MM.1S (cell line): ENCODE measurements at regions not wholly inside any gene's neighbourhood (a gene's known extent, or its start where the extent isn't known, plus 50 kb on each side); places are given as distances from the start of the nearest gene placed in this dataset.

Experiments
- DNase-seq: peaks from one replicate; pipeline ENCODE4 v3.0.0-alpha.2; 2015
- H2AFZ ChIP-seq: fragments of 300-600 bp; sonication (generic); 2 replicates; pipeline ENCODE4 v1.6.0; 2016; ENCODE audit warnings: antibody characterized with exemption, low read length
- H3F3A ChIP-seq: fragments of 300-600 bp; sonication (generic); 2 replicates; pipeline ENCODE4 v1.6.1; 2016; ENCODE audit warnings: mild to moderate bottlenecking, antibody characterized with exemption, low read length, moderate library complexity, mixed read lengths; ENCODE audit not compliant: insufficient read depth
- H3K27ac ChIP-seq: fragments of 300-600 bp; sonication (generic); 2 replicates; pipeline ENCODE4 v1.5.1; 2016; ENCODE audit warnings: mild to moderate bottlenecking, low read length
- H3K27me3 ChIP-seq: fragments of 300-600 bp; sonication (generic); replicated peaks from 2 replicates; pipeline ENCODE4 v1.6.0; 2016; ENCODE audit warnings: low read length; ENCODE audit not compliant: insufficient read depth
- H3K36me3 ChIP-seq: fragments of 300-600 bp; sonication (generic); replicated peaks from 2 replicates; pipeline ENCODE4 v1.6.1; 2016; ENCODE audit warnings: mild to moderate bottlenecking, low read length, mixed read lengths; ENCODE audit not compliant: insufficient read depth
- H3K4me1 ChIP-seq: fragments of 300-600 bp; sonication (generic); 2 replicates; pipeline ENCODE4 v1.6.1; 2016; ENCODE audit warnings: low read length, mixed read lengths
- H3K4me2 ChIP-seq: fragments of 300-600 bp; sonication (generic); 2 replicates; pipeline ENCODE4 v1.6.0; 2016; ENCODE audit warnings: low read depth, low read length
- H3K4me3 ChIP-seq: fragments of 300-600 bp; sonication (generic); 2 replicates; pipeline ENCODE4 v1.5.1; 2016; ENCODE audit warnings: low read length, mixed read lengths
- H3K79me2 ChIP-seq: fragments of 300-600 bp; sonication (generic); 2 replicates; pipeline ENCODE4 v1.6.1; 2016; ENCODE audit warnings: mixed run types, low read length, mixed read lengths
- H3K9ac ChIP-seq: fragments of 300-600 bp; sonication (generic); 2 replicates; pipeline ENCODE4 v1.6.1; 2016; ENCODE audit warnings: low read length, mixed read lengths
- H3K9me2 ChIP-seq: fragments of 300-600 bp; sonication (generic); replicated peaks from 2 replicates; pipeline ENCODE4 v1.6.1; 2016; ENCODE audit warnings: mild to moderate bottlenecking, low read length, mixed read lengths; ENCODE audit not compliant: insufficient read depth
- H3K9me3 ChIP-seq: fragments of 300-600 bp; sonication (generic); replicated peaks from 2 replicates; pipeline ENCODE4 v1.6.1; 2016; ENCODE audit warnings: mild to moderate bottlenecking, low read length, mixed read lengths; ENCODE audit not compliant: insufficient read depth
- H4K20me1 ChIP-seq: fragments of 300-600 bp; sonication (generic); 2 replicates; pipeline ENCODE4 v1.6.1; 2016; ENCODE audit warnings: mild to moderate bottlenecking, low read length, moderate library complexity, mixed read lengths; ENCODE audit not compliant: insufficient read depth
- EZH2 ChIP-seq: fragments of 300-600 bp; sonication (generic); optimal IDR thresholded peaks from 2 replicates; pipeline ENCODE3; 2017; ENCODE audit warnings: low read depth, mild to moderate bottlenecking, antibody characterized with exemption, low read length, mixed read lengths
- EZH2phosphoT487 ChIP-seq: fragments of 300-600 bp; sonication (generic); IDR thresholded peaks from 2 replicates; pipeline ENCODE4 v1.6.1; 2018; ENCODE audit warnings: antibody characterized with exemption, low read length
- TF ChIP-seq, protein P1 (sequence below): fragments of 300-600 bp; sonication (generic); IDR thresholded peaks from 2 replicates; pipeline ENCODE4 v1.5.1; 2016; ENCODE audit warnings: antibody characterized with exemption, low read length, mixed read lengths

DNA sequence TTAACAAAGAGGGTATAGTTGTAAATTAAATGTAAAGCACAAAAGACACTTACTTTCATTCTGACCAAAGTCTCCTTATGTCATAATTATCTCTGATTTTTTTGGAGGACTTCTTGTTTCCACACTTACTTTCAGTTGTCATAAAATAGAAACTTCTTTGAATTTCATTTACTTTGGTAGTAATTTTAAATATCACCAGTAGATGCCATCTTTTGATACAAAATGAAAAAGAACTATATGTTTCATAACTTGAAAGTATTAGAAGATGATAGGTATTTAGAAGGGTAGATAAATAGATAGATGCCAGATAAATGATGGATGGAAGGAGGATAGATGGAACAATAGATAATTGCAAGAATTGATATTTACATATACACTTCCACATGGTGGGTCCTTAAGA is 1865.3 kb upstream of the CDH9 start:
- Histone ChIP-seq H3F3A (no peaks in the 10 kb centered on the region), H4K20me1 (no peaks in the 10 kb centered on the region), H2AFZ (no peak overlapping the region), H3K36me3 (no peaks in the 10 kb centered on the region), H3K79me2 (no peaks in the 10 kb centered on the region), H3K27me3 (no peaks in the 10 kb centered on the region), H3K27ac (no peak overlapping the region), H3K9me3 (no peaks in the 10 kb centered on the region), H3K9ac (no peak overlapping the region), H3K9me2 (no peaks in the 10 kb centered on the region), H3K4me1 (no peaks in the 10 kb centered on the region), H3K4me3 (no peak overlapping the region), H3K4me2 (no peak overlapping the region)
- TF ChIP-seq, protein P1, sequence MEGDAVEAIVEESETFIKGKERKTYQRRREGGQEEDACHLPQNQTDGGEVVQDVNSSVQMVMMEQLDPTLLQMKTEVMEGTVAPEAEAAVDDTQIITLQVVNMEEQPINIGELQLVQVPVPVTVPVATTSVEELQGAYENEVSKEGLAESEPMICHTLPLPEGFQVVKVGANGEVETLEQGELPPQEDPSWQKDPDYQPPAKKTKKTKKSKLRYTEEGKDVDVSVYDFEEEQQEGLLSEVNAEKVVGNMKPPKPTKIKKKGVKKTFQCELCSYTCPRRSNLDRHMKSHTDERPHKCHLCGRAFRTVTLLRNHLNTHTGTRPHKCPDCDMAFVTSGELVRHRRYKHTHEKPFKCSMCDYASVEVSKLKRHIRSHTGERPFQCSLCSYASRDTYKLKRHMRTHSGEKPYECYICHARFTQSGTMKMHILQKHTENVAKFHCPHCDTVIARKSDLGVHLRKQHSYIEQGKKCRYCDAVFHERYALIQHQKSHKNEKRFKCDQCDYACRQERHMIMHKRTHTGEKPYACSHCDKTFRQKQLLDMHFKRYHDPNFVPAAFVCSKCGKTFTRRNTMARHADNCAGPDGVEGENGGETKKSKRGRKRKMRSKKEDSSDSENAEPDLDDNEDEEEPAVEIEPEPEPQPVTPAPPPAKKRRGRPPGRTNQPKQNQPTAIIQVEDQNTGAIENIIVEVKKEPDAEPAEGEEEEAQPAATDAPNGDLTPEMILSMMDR: no peak
- TF ChIP-seq EZH2phosphoT487: no peak
- TF ChIP-seq EZH2: no peak
- DNase-seq: no peak

DNA sequence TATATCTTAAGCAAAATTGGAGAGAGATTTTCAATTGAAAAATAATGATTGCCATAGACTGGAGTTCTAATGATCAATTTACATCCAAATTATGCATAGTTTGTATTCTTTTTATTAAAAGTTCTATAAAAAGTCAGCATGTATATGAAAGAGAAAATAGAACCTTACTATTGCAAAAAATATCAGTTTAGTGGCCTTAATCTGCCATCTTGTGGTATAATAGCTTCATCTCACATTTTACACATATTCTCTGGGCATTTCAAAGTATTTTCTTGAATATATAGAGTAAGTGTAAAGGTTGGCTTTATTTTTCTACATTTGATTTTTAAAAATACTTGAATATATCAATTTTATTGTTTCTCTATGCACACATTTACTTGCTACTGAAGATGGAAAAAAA is 1858.6 kb upstream of the CDH9 start:
- Histone ChIP-seq H3K4me2 (no peak overlapping the region), H2AFZ (no peak overlapping the region), H3K36me3 (no peaks in the 10 kb centered on the region), H3K9me2 (no peaks in the 10 kb centered on the region), H3K9ac (no peak overlapping the region), H4K20me1 (no peaks in the 10 kb centered on the region), H3K27me3 (no peaks in the 10 kb centered on the region), H3K79me2 (no peaks in the 10 kb centered on the region), H3K27ac (no peak overlapping the region), H3F3A (no peaks in the 10 kb centered on the region), H3K4me3 (no peak overlapping the region), H3K9me3 (no peaks in the 10 kb centered on the region), H3K4me1 (no peaks in the 10 kb centered on the region)
- TF ChIP-seq EZH2phosphoT487 (no peak), EZH2 (no peak)
- TF ChIP-seq, protein P1: no peak
- no peak for DNase-seq

DNA sequence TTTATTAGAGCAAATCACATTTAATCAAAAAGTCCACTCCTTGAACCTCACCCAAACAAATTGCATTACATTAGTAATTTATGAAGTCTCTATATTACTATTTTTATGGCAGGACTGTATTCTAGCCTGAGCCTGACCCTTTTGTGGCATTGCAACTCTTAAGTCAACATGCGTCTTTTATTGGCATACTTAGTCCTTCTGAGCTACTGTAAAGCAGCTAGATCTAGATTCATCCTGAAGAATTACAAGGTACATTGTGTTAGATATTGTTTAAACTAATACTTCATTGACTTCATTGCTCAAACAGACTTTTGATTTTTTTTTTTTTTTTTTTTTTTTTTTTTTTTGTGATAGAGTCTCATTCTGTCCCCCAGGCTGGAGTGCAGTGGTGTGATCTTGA is 1842.5 kb upstream of the CDH9 start:
- TF ChIP-seq EZH2phosphoT487 (no peak), EZH2 (no peak)
- TF ChIP-seq, protein P1: no peak
- Histone ChIP-seq H3K9ac (no peak overlapping the region), H3K4me3 (no peak overlapping the region), H3K27me3 (no peaks in the 10 kb centered on the region), H3K4me1 (no peaks in the 10 kb centered on the region), H3K4me2 (no peak overlapping the region), H3K9me3 (no peaks in the 10 kb centered on the region), H3F3A (no peaks in the 10 kb centered on the region), H3K36me3 (no peaks in the 10 kb centered on the region), H3K27ac (no peak overlapping the region), H2AFZ (no peak overlapping the region), H4K20me1 (no peaks in the 10 kb centered on the region), H3K9me2 (no peaks in the 10 kb centered on the region), H3K79me2 (no peaks in the 10 kb centered on the region)
- DNase-seq: no peak
